ENCODE measurements at regions not wholly inside any gene's neighbourhood (a gene's known extent, or its start where the extent isn't known, plus 50 kb on each side); places are given as distances from the start of the nearest gene placed in this dataset.

- TF ChIP-seq CTCF (IDR thresholded peaks at IDR 0.05; ENCODE audit: low read length) (no peak), EZH2 (IDR thresholded peaks at IDR 0.05; ENCODE audit: borderline replicate concordance, low read length) (no peak)
Observed at GRCh38 chr1:61533546-61533945, 191.4 kb downstream of the TM2D1 start.

Measured in OCI-LY1 (cell line).